ENCODE measurements at regions not wholly inside any gene's neighbourhood (a gene's known extent, or its start where the extent isn't known, plus 50 kb on each side); places are given as distances from the start of the nearest gene placed in this dataset.

- TF ChIP-seq CTCF (conservative IDR thresholded peaks at IDR 0.05), result no peak
- TF ChIP-seq ZFX (IDR thresholded peaks at IDR 0.05), result no peak
Observed at GRCh38 chr6:87837444-87837843, 135.4 kb upstream of the AKIRIN2 start.
